GM23248 (cell line): ENCODE measurements at regions not wholly inside any gene's neighbourhood (a gene's known extent, or its start where the extent isn't known, plus 50 kb on each side); places are given as distances from the start of the nearest gene placed in this dataset.

Experiments
- EZH2 ChIP-seq: fragments of 200-600 bp; sonication (generic); IDR thresholded peaks from 2 replicates; pipeline ENCODE4 v1.6.1; 2018; ENCODE audit warnings: antibody characterized with exemption, mild to moderate bottlenecking; ENCODE audit not compliant: insufficient read depth, poor library complexity, severe bottlenecking
- EZH2phosphoT487 ChIP-seq: fragments of 200-600 bp; sonication (generic); IDR thresholded peaks from 2 replicates; pipeline ENCODE4 v1.6.1; 2018; ENCODE audit warnings: antibody characterized with exemption, moderate library complexity, mild to moderate bottlenecking, low read depth; ENCODE audit not compliant: insufficient read depth

- TF ChIP-seq EZH2, result no peak
- no peak for TF ChIP-seq EZH2phosphoT487
Measured at GRCh38 chr3:194775731-194776130, 90.0 kb downstream of the FAM43A start.
